PFSK-1 (cell line): ENCODE measurements at regions not wholly inside any gene's neighbourhood (a gene's known extent, or its start where the extent isn't known, plus 50 kb on each side); places are given as distances from the start of the nearest gene placed in this dataset.

Experiments used
- FOXP2 ChIP-seq: optimal IDR thresholded peaks from 2 replicates; pipeline ENCODE3; 2011; ENCODE audit warnings: borderline replicate concordance, control low read depth, inconsistent platforms; ENCODE audit not compliant: insufficient read depth; ENCODE audit errors: extremely low read length, extremely low read depth
- POLR2AphosphoS5 ChIP-seq: IDR thresholded peaks from 2 replicates; pipeline ENCODE4 v1.6.1; 2012; ENCODE audit warnings: low read depth, mild to moderate bottlenecking, control low read depth, low read length, moderate library complexity
- REST ChIP-seq, 2 experiments: IDR thresholded peaks; 2 replicates each; pipeline versions ENCODE4 v1.6.1 to v1.8.0; 2011 to 2012; ENCODE audit warnings: low read depth in 2 of 2, low read length in 2 of 2, control low read depth in 1 of 2, inconsistent platforms in 1 of 2, mild to moderate bottlenecking in 1 of 2, moderate library complexity in 1 of 2; ENCODE audit not compliant: insufficient read depth in 1 of 2
- SIN3A ChIP-seq: IDR thresholded peaks from 2 replicates; pipeline ENCODE4 v1.6.1; 2012; ENCODE audit warnings: mild to moderate bottlenecking, low read length, moderate library complexity, borderline replicate concordance; ENCODE audit not compliant: insufficient read depth
- TAF1 ChIP-seq: IDR thresholded peaks from 2 replicates; pipeline ENCODE4 v1.6.1; 2012; ENCODE audit warnings: low read length, control low read depth, borderline replicate concordance; ENCODE audit not compliant: insufficient read depth

- TF ChIP-seq SIN3A (no peak), POLR2AphosphoS5 (no peak), TAF1 (no peak), REST (IDR thresholded peaks at IDR 0.05; ENCODE audit: insufficient read depth in 1 of 2, low read depth in 2 of 2, low read length in 2 of 2) (no peak), FOXP2 (no peak)
Measured at GRCh38 chr4:136687118-136687517, 845.2 kb downstream of the PCDH18 start.

DNA sequence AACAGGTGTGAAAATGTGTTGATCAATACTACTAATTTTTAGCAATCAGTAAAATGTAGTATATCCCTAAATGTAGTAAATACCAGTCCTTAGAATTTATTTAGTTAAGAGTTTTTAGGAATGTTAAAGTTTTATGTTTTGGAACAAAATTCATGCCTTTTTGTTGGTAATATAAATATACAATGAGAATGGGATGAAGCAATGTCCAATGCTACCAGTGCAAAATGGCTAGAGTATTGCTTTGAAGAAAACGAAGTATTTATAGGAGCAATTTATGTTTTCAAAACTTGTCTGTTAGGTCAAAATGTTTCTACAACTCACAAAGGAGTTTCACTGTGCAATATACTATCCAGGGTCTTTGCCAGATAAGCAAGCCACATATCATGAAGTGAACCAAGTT, 851.5 kb downstream of the PCDH18 start:
- TF ChIP-seq FOXP2 (no peak), POLR2AphosphoS5 (no peak), TAF1 (no peak), REST (IDR thresholded peaks at IDR 0.05; ENCODE audit: insufficient read depth in 1 of 2, low read depth in 2 of 2, low read length in 2 of 2) (no peak), SIN3A (no peak)

DNA sequence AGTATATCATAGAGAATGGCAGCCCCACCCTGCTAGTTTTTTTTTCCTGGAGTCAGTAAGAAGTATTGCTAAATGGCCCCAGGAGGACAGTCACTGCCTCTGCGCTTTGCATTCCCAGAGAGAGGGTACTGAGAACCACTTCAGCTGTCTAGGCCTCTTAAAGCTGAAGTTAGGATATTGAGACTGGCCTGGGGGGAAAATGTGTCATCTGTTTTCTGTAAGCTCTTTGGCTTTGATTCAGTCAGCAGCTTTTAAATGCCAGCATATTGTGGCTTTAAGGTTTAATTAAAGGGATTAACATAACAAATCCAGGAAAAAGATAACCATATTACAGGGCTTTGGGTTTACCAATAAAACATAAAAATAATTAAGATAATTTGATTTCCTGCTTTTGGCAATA, 852.0 kb downstream of the PCDH18 start:
- TF ChIP-seq SIN3A (no peak), TAF1 (no peak), FOXP2 (no peak), REST (IDR thresholded peaks at IDR 0.05; ENCODE audit: insufficient read depth in 1 of 2, low read depth in 2 of 2, low read length in 2 of 2) (no peak), POLR2AphosphoS5 (no peak)

DNA sequence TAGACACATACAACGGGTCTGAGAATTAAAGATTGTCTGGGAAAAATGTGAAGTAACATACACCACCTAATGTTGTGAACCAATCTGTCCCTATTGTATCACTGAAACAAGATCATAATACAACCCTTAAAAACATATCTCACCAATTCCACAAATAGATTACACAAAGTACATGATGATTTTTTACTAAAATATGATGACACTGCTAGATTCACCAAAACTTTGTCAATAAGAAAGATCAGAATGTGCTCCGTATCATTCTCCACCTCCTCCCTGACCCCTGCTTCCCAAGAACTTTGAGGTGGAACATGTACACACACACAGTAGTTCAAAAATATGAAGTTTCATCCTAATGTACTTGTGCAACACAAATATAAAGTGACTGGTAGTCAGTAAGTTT, 862.0 kb downstream of the PCDH18 start:
- TF ChIP-seq FOXP2 = no peak
- no peak for TF ChIP-seq SIN3A
- no peak for TF ChIP-seq POLR2AphosphoS5
- TF ChIP-seq TAF1 = no peak
- no peak for TF ChIP-seq REST (IDR thresholded peaks at IDR 0.05; ENCODE audit: insufficient read depth in 1 of 2, low read depth in 2 of 2, low read length in 2 of 2)

GRCh38 chr4:136664988-136665387, 867.3 kb downstream of the PCDH18 start:
- TF ChIP-seq TAF1 = no peak
- no peak for TF ChIP-seq REST (IDR thresholded peaks at IDR 0.05; ENCODE audit: insufficient read depth in 1 of 2, low read depth in 2 of 2, low read length in 2 of 2)
- no peak for TF ChIP-seq SIN3A
- TF ChIP-seq POLR2AphosphoS5 = no peak
- no peak for TF ChIP-seq FOXP2
